Stomach (tissue), 8 donors: ENCODE measurements at regions not wholly inside any gene's neighbourhood (a gene's known extent, or its start where the extent isn't known, plus 50 kb on each side); places are given as distances from the start of the nearest gene placed in this dataset.

Source experiments
- DNase-seq, 2 donors: peaks; one replicate each; pipeline versions ENCODE4 v3.0.0 to v3.0.0-alpha.2; 2013 to 2019
- H3K27ac ChIP-seq, 5 donors: fragments of 200-600 bp in 4 of 5; sonication (generic) in 4 of 5; one replicate each; pipeline ENCODE4 v1.5.1; 2013 to 2019; ENCODE audit warnings: mild to moderate bottlenecking in 1 of 5, moderate library complexity in 1 of 5
- H3K27me3 ChIP-seq, 3 donors: fragments of 200-600 bp; sonication (generic); one replicate each; pipeline ENCODE4 v1.5.1; 2017 to 2019; ENCODE audit warnings: mixed run types in 1 of 3
- H3K36me3 ChIP-seq, 4 donors: fragments of 200-600 bp; sonication (generic); 1 replicate in 3 of 4; 2 replicates in 1 of 4; pipeline ENCODE4 v1.5.1; 2016 to 2019
- H3K4me1 ChIP-seq, 4 donors: fragments of 200-600 bp; sonication (generic); one replicate each; pipeline ENCODE4 v1.5.1; 2016 to 2019
- H3K4me3 ChIP-seq, 4 donors: fragments of 200-600 bp; sonication (generic) in 3 of 4; one replicate each; pipeline ENCODE4 v1.5.1; 2016 to 2019; ENCODE audit warnings: mild to moderate bottlenecking in 1 of 4
- H3K9me3 ChIP-seq, 4 donors: fragments of 200-600 bp; sonication (generic); one replicate each; pipeline ENCODE4 v1.5.1; 2016 to 2019
- CTCF ChIP-seq, 7 experiments: fragments of 450-650 bp in 4 of 7; fragments of 200-600 bp in 3 of 7; sonication (generic) in 3 of 7; IDR thresholded peaks; one replicate each; pipeline ENCODE4 v1.5.1; 2016 to 2019; ENCODE audit warnings: antibody characterized with exemption in 7 of 7, control low read depth in 2 of 7, mild to moderate bottlenecking in 1 of 7
- EP300 ChIP-seq: sonication (generic); formaldehyde crosslinking; IDR thresholded peaks from one replicate; pipeline ENCODE4 v1.6.1; 2017; ENCODE audit warnings: antibody characterized with exemption
- POLR2A ChIP-seq, 4 donors: fragments of 450-650 bp; IDR thresholded peaks; one replicate each; pipeline ENCODE4 v1.6.1; 2016; ENCODE audit warnings: antibody characterized with exemption in 4 of 4, control low read depth in 2 of 4, mild to moderate bottlenecking in 1 of 4, moderate library complexity in 1 of 4
- POLR2AphosphoS5 ChIP-seq, 3 donors: sonication (generic); formaldehyde crosslinking; IDR thresholded peaks; one replicate each; pipeline ENCODE4 v1.6.1; 2016; ENCODE audit warnings: antibody characterized with exemption in 3 of 3
- WGBS, 5 donors: extraction: QIAGEN DNeasy Blood & Tissue Kit in 3 of 5; methylation state at CpG; one replicate each; pipeline versions ENCODE4 v1.1.5 to v1.1.7; 2013 to 2018; 5-methylcytosine and 5-hydroxymethylcytosine counted together
- intact Hi-C: fragments of 100-400 bp; cut with DNase I; formaldehyde crosslinking; loops from one replicate; pipeline ENCODE4 v1.15.1; 2023; ENCODE audit warnings: low total_unique reads
- donor health status: healthy with polysubstance abuse.
- donor health status: Bipolar disorder and iron deficiency.
- donor health status: healthy.

- intact Hi-C loops: no loop called here
- H3K9me3 ChIP-seq: no peaks in the 10 kb centered on the region
- H3K36me3 ChIP-seq: no peaks in the 10 kb centered on the region
- DNase-seq: no peak
- no peak overlapping the region for H3K4me3 ChIP-seq
- peak overlapping the region in 3 of 5 donors; percentile 28 to 75 (median 54) for H3K27ac ChIP-seq
- TF ChIP-seq POLR2A (IDR thresholded peaks at IDR 0.05) (no peak), EP300 (no peak), POLR2AphosphoS5 (IDR thresholded peaks at IDR 0.05) (no peak), CTCF (IDR thresholded peaks at IDR 0.05) (no peak)
- 79 to 95% (median 85%) methylated on average over 2 of the region's 2 CpGs for WGBS, 5 donors
- H3K4me1 ChIP-seq: peaks cover 0 to 8% (median 0%) of the 10 kb centered on the region in 4 donors
- no peaks in the 10 kb centered on the region for H3K27me3 ChIP-seq
Observed at GRCh38 chr13:109656206-109656605, 130.2 kb downstream of the IRS2 start.

GRCh38 chr13:109655611-109656010, 130.8 kb downstream of the IRS2 start:
- WGBS, 5 donors: 88 to 98% (median 92%) methylated on average over 5 of the region's 5 CpGs
- H3K27ac ChIP-seq: peak overlapping the region in 4 of 5 donors; percentile 28 to 75 (median 53)
- no peak for DNase-seq
- no peaks in the 10 kb centered on the region for H3K9me3 ChIP-seq
- H3K4me3 ChIP-seq: no peak overlapping the region
- H3K4me1 ChIP-seq: peaks cover 0 to 8% (median 0%) of the 10 kb centered on the region in 4 donors
- H3K27me3 ChIP-seq: no peaks in the 10 kb centered on the region
- no peaks in the 10 kb centered on the region for H3K36me3 ChIP-seq
- intact Hi-C loops: no loop called here
- TF ChIP-seq POLR2AphosphoS5 (IDR thresholded peaks at IDR 0.05): no peak
- no peak for TF ChIP-seq CTCF (IDR thresholded peaks at IDR 0.05)
- no peak for TF ChIP-seq EP300
- TF ChIP-seq POLR2A (IDR thresholded peaks at IDR 0.05): no peak

DNA sequence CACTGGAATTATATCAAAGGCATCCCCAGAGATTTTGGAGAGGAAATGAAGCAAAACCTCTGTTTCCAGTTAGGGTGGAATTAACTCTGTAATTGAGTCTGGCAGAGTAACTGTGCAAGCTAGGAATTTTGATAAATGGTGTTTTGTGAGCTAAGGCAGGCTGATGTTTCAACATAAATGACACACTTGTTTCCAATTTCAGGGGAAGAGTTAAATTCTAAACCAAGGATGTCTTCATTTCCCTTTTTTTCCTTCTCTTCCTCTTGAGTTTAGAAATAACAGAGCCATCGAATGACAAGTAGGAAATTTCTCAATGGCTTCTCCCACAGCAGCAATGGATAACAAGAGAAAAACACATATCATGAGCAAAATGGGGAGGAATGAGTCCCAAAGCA, 131.2 kb downstream of the IRS2 start:
- Histone ChIP-seq H3K4me1 (peaks cover 0 to 8% (median 0%) of the 10 kb centered on the region in 4 donors), H3K4me3 (no peak overlapping the region), H3K9me3 (no peaks in the 10 kb centered on the region), H3K36me3 (no peaks in the 10 kb centered on the region), H3K27me3 (no peaks in the 10 kb centered on the region), H3K27ac (peak overlapping the region in 4 of 5 donors; percentile 28 to 75 (median 53))
- intact Hi-C loops: no loop called here
- TF ChIP-seq CTCF (IDR thresholded peaks at IDR 0.05): no peak
- TF ChIP-seq POLR2AphosphoS5 (IDR thresholded peaks at IDR 0.05): no peak
- no peak for TF ChIP-seq POLR2A (IDR thresholded peaks at IDR 0.05)
- TF ChIP-seq EP300: no peak
- WGBS, 5 donors: 52 to 83% (median 74%) methylated on average over 1 of the region's 1 CpG
- peak in 1 of 2 donors; percentile 19 for DNase-seq

- Histone ChIP-seq H3K36me3 (no peaks in the 10 kb centered on the region), H3K4me3 (no peak overlapping the region), H3K4me1 (peaks cover 0 to 8% (median 0%) of the 10 kb centered on the region in 4 donors), H3K9me3 (no peaks in the 10 kb centered on the region), H3K27me3 (no peaks in the 10 kb centered on the region), H3K27ac (peak overlapping the region in 4 of 5 donors; percentile 28 to 75 (median 53))
- DNase-seq: peak in 1 of 2 donors; percentile 30
- no peak for TF ChIP-seq POLR2A (IDR thresholded peaks at IDR 0.05)
- peak in 1 of 3 donors; percentile 21 for TF ChIP-seq POLR2AphosphoS5 (IDR thresholded peaks at IDR 0.05)
- no peak for TF ChIP-seq EP300
- no peak for TF ChIP-seq CTCF (IDR thresholded peaks at IDR 0.05)
- intact Hi-C loops: no loop called here
- WGBS, 5 donors: 79 to 87% (median 84%) methylated on average over 17 of the region's 17 CpGs
Observed at GRCh38 chr13:109654341-109655205, 131.8 kb downstream of the IRS2 start.
